GM18499 (cell line): ENCODE measurements at regions not wholly inside any gene's neighbourhood (a gene's known extent, or its start where the extent isn't known, plus 50 kb on each side); places are given as distances from the start of the nearest gene placed in this dataset.
"Not testable (repeated sequence)": the region's sequence is repeated elsewhere in the genome, so short reads cannot be mapped to it uniquely, and the experiment has no call there.

ENCODE experiments used
- ATAC-seq: cut with Tn5 transposase; IDR thresholded peaks from one replicate; pipeline ENCODE4 v1.9.1; 2021; ENCODE audit warnings: moderate number of reproducible peaks; ENCODE audit not compliant: insufficient read depth, unreplicated experiment

- no peak for ATAC-seq
These were observed 334.2 kb upstream of the MAGI2 start for GRCh38 chr7:79787623-79788022.

GRCh38 chr7:79787096-79787495 lies 333.6 kb upstream of the MAGI2 start:
- ATAC-seq: no peak

DNA sequence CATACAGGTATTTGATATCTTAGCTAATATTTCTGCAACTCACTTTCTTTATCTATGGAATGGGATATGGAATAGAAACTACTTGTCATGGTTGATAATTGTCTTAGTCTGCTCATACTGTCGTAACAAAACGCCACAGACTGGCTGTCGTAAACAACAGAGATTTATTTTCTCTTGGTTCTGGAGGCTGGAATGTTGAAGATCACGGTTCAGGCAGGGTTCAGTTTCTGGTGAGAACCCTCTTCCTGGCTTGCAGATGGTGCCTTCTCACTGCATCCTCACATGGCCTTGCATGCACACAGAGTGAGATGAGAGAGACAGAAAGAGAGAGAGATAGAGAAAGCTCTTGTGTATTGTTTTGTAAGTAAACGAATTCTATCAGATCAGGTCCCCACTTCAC lies 332.7 kb upstream of the MAGI2 start:
- no peak for ATAC-seq

GRCh38 chr7:79785556-79785955 lies 332.1 kb upstream of the MAGI2 start:
- ATAC-seq: no peak

- no peak for ATAC-seq
These were observed 329.4 kb upstream of the MAGI2 start for GRCh38 chr7:79782906-79783305.

DNA sequence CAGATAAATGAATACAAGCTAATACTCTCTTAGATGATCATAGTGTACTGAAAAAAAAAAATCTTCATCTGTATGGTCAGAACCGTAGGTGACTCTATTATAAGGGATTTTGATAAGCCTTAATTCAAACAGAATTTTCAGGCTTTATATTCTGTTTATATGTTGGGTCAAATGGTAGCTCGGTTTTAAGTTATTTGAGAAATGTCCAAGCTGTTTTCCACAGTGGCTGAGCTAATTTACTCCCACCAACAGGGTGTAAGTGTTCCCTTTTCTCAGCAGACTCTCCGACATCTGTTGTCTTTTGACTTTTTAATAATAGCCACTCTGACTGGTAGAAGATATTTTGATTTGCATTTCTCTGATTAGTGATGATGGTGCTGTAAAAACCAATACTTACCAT lies 328.8 kb upstream of the MAGI2 start:
- ATAC-seq: no peak

GRCh38 chr7:79781716-79782115 lies 328.2 kb upstream of the MAGI2 start:
- no peak for ATAC-seq

DNA sequence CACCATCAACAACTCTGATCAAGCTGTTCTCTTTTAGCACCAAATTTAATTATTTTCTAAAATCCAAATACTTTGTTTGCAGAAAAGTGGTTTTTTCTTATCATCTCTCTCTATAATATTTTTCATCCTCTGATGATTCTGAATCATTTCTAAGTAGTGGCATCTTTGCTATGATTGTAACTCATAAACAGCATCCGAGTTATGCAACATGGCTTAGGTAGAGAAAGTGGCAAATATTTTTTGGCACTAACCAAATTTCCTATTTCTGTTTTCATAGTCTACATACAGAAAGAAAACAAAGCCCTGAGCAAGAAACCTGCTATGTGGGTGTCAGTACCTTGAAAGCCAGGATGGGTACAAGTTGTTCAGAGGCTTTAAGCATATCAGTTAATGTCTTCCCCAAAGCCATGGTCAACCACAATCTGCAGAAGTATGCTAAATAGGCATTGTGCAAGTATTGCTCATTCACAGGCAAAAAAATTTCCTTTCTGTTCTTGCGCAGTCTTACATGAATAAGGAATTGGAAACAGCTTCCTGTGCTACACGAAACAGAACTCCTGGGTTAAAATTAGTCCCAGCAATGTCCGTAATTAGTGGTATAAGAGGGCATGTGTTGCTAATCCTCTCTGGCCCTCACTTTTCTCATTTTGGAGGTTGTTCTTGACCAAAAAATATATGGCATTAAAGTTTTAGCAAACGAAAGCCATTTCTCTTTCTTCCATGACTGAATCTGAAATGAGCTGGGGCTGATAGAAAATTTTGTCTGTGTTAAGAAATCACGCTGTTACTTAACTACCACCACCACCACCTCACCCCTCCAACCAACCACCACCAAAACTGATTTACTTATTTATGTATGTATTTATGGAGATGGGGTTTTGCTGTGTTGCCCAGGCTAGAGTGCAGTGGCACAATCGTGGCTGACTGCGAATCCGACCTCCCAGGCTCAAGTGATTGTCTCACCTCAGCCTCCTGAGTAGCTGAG lies 325.6 kb upstream of the MAGI2 start:
- no peak for ATAC-seq

- no peak for ATAC-seq
These were observed 322.4 kb upstream of the MAGI2 start for GRCh38 chr7:79775911-79776310.

DNA sequence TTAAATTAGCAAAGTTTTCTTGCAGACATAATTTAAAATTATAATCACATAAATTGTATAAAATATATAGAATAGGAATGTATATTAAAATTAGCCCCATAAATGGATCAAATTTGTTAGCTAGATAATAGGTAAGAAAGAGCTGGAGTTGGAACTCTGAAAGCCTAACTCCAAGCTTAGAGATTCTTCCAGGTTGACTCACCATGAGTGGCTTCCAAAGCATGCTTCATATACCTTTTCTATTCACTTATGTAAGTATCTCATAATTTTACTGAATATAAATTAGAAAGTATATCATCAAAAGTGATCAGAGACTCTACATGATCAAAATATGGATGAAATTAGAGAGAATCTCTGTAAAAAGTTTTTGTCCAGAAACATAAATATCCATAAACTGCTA lies 320.7 kb upstream of the MAGI2 start:
- ATAC-seq: no peak

- no peak for ATAC-seq
These were observed 317.5 kb upstream of the MAGI2 start for GRCh38 chr7:79770970-79771369.

DNA sequence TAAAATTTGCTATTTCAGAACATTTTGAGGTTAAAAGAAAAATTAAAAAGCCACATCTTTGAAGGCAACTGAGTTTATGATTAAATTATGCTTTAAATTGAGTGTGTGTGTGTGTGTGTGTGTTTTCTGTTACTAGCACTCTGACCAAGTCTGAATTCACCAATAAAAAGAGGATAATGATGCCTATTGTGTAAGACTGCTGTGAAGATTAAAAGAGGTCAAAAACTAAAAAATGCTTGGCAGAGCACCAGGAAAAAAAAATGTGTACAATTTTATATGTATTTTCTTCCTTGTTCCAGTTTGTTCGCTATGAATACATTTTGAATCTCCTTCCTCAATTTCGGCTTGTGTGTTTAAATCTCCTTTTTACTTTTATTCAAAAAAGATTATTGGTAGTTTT lies 316.6 kb upstream of the MAGI2 start:
- ATAC-seq: no peak

- not testable (repeated sequence) for ATAC-seq
These were observed 314.6 kb upstream of the MAGI2 start for GRCh38 chr7:79767876-79768560.

GRCh38 chr7:79767192-79767591 lies 313.7 kb upstream of the MAGI2 start:
- not testable (repeated sequence) for ATAC-seq

DNA sequence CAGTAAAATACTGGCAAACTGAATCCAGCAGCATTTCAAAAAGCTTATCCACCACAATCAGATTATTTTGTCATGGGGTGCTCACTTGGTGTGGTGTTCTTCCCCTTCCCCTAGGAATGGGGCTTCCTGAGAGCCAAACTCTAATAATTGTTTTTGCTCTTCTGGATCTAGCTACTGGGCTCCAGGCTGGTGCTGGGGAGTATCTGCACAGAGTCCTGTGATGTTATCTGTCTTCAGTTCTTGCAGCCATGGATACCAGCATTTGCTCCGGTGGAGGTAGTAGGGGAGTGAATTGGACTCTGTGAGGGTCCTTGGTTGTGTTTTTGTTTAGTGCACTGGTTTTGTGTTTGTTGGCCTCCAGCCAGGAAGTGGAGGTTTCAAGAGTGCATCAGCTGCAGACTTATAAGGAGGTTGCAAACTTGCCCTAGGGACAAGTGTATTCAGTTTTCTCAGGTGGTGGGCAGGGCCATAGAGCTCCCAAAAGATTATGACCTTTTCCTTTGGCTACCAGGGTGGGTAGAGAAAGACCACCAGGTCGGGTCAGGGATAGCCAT lies 308.5 kb upstream of the MAGI2 start:
- no peak for ATAC-seq

- not testable (repeated sequence) for ATAC-seq
These were observed 297.5 kb upstream of the MAGI2 start for GRCh38 chr7:79750941-79751340.

DNA sequence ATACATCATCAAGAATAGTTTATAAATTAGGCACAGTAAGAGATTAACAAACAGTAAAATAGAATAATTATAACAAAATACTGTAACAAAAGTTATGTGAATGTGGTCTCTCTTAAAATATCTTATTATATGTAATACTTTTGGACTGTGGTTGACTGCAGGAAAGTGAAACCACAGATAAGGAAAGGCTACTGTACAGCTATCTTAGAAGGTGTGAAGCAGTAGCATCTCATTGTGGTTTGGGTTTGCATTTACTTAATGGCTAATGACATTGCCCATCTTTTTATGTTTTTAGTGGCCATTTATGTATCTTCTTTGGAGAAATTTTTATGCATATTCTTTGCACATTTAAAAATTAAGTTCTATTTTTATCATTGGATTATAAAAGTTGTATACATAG lies 296.4 kb upstream of the MAGI2 start:
- ATAC-seq: no peak

DNA sequence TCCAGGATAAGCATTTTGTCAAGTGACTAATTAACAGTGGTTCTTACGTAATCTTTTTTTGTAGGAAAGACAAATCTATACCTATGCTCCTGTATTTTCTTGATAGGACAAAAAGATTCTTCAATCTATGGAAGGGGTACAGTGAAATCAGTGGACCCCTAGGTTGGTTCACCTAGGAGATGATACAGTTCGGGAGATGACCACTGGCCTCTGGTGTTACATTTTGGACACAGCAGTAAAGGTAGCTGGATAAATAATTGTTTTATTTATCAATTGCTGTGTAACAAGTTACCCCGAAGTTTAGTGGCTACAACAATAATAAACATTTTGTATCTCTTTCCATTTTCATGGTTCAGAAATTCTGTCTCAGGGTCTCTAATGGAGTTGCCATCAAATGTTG lies 288.2 kb upstream of the MAGI2 start:
- no peak for ATAC-seq

DNA sequence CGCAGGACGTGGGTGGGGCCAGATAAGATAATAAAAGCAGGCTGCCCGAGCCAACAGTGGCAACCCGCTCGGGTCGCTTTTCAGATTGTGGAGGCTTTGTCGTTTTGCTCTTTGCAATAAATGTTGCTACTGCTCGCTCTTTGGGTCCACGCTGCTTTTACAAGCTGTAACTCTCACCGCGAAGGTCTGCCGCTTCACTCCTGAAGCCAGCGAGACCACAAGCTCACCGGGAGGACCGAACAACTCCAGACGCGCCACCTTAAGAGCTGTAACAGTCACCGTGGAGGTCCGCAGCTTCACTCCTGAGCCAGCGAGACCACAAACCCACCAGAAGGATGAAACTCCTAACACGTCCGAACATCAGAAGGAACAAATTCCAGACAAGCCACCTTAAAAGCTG lies 286.6 kb upstream of the MAGI2 start:
- no peak for ATAC-seq

- ATAC-seq: not testable (repeated sequence)
These were observed 285.7 kb upstream of the MAGI2 start for GRCh38 chr7:79739036-79739709.

- ATAC-seq: no peak
These were observed 283.0 kb upstream of the MAGI2 start for GRCh38 chr7:79736418-79736817.
